C4-2B (cell line): ENCODE measurements at regions not wholly inside any gene's neighbourhood (a gene's known extent, or its start where the extent isn't known, plus 50 kb on each side); places are given as distances from the start of the nearest gene placed in this dataset.

Experiments used
- ZFX ChIP-seq: fragments of 450-650 bp; IDR thresholded peaks from 2 replicates; pipeline ENCODE4 v1.6.1; 2017
- TF ChIP-seq, protein P1 (sequence below): fragments of 450-650 bp; conservative IDR thresholded peaks from 2 replicates; pipeline ENCODE4 v1.5.1; 2017; ENCODE audit warnings: mild to moderate bottlenecking

DNA sequence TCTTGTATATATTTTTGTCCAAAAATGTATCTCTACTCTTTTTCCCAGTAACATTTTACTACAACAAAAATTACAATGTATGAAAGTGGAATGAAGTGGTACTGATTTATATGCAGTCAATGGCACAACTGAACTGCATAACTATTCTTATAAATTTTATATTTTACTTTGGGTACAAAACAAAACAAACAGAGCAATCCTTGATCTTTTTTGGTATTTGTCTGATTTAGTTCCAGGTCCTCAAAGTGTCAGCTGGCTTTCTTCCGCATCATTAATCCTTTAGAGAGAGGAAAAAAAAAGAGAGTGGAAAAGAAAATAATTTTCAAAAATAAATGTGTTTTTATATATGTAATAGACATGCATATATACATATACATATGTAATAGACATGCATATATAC is 252.4 kb upstream of the SLIT2 start:
- no peak for TF ChIP-seq ZFX
- TF ChIP-seq, protein P1, sequence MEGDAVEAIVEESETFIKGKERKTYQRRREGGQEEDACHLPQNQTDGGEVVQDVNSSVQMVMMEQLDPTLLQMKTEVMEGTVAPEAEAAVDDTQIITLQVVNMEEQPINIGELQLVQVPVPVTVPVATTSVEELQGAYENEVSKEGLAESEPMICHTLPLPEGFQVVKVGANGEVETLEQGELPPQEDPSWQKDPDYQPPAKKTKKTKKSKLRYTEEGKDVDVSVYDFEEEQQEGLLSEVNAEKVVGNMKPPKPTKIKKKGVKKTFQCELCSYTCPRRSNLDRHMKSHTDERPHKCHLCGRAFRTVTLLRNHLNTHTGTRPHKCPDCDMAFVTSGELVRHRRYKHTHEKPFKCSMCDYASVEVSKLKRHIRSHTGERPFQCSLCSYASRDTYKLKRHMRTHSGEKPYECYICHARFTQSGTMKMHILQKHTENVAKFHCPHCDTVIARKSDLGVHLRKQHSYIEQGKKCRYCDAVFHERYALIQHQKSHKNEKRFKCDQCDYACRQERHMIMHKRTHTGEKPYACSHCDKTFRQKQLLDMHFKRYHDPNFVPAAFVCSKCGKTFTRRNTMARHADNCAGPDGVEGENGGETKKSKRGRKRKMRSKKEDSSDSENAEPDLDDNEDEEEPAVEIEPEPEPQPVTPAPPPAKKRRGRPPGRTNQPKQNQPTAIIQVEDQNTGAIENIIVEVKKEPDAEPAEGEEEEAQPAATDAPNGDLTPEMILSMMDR: no peak
